Karpas-422 (cell line): ENCODE measurements at regions not wholly inside any gene's neighbourhood (a gene's known extent, or its start where the extent isn't known, plus 50 kb on each side); places are given as distances from the start of the nearest gene placed in this dataset.

Experiments used
- DNase-seq: peaks from one replicate; pipeline ENCODE4 v3.0.0-alpha.2; 2015
- H2AFZ ChIP-seq: fragments of 200-600 bp; sonication (generic); 2 replicates; pipeline ENCODE4 v1.6.1; 2014; ENCODE audit warnings: antibody characterized with exemption, low read length, mixed read lengths
- H3K27ac ChIP-seq: fragments of 200-600 bp; sonication (generic); 2 replicates; pipeline ENCODE4 v1.5.1; 2014; ENCODE audit warnings: mild to moderate bottlenecking, low read length, moderate library complexity
- H3K27me3 ChIP-seq: fragments of 200-600 bp; sonication (generic); 2 replicates; pipeline ENCODE4 v1.6.1; 2014; ENCODE audit warnings: low read length, mixed read lengths
- H3K36me3 ChIP-seq: fragments of 200-600 bp; sonication (generic); 2 replicates; pipeline ENCODE4 v1.6.1; 2014; ENCODE audit warnings: low read length, mixed read lengths; ENCODE audit not compliant: insufficient read depth
- H3K4me1 ChIP-seq: fragments of 200-600 bp; sonication (generic); 2 replicates; pipeline ENCODE4 v1.6.1; 2014; ENCODE audit warnings: mild to moderate bottlenecking, low read length, mixed read lengths
- H3K4me2 ChIP-seq: fragments of 200-600 bp; sonication (generic); 2 replicates; pipeline ENCODE4 v1.6.1; 2014; ENCODE audit warnings: low read length, low read depth, mild to moderate bottlenecking; ENCODE audit not compliant: poor library complexity, severe bottlenecking
- H3K4me3 ChIP-seq: fragments of 200-600 bp; sonication (generic); 2 replicates; pipeline ENCODE4 v1.5.1; 2014; ENCODE audit warnings: mild to moderate bottlenecking, antibody characterized with exemption, low read length, mixed read lengths
- H3K79me2 ChIP-seq: fragments of 200-600 bp; sonication (generic); 2 replicates; pipeline ENCODE4 v1.6.1; 2014; ENCODE audit warnings: mild to moderate bottlenecking, low read length, mixed read lengths
- H3K9ac ChIP-seq: fragments of 200-600 bp; sonication (generic); 2 replicates; pipeline ENCODE4 v1.6.0; 2014; ENCODE audit warnings: low read length
- H3K9me2 ChIP-seq: fragments of 200-600 bp; sonication (generic), shearing (Covaris generic); replicated peaks from 2 replicates; pipeline ENCODE4 v1.6.0; 2014; ENCODE audit warnings: mild to moderate bottlenecking, low read length, moderate library complexity; ENCODE audit not compliant: insufficient read depth
- H3K9me3 ChIP-seq: fragments of 300-700, 200-600 bp; sonication (generic); 2 replicates; pipeline ENCODE4 v1.6.1; 2014; ENCODE audit warnings: low read length, mixed read lengths
- H4K20me1 ChIP-seq: fragments of 200-600 bp; sonication (generic); 2 replicates; pipeline ENCODE4 v1.6.1; 2014; ENCODE audit warnings: mild to moderate bottlenecking, antibody characterized with exemption, low read length, low read depth; ENCODE audit not compliant: insufficient read depth

DNA sequence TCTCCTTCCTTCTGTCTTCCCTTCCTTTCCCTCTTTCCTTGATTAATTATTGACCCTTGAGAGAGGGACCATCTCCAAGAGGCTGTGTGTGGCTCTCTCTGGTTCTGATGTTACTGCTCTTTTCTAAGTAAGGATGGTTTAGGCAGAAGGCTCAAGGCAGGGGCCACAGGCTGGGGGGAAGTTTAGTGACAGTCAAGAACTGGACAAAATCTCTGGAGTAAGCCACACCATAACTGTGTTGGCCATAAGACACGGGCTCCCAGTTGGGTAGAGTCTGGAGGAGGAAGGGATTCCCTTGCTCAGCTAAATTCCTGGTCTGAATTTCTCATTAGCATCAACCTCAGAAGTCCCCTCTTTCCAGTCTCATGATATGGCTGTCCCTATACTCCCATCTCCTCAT is 74.7 kb downstream of the BUD13 start:
- H3K9me3 ChIP-seq, result no peaks in the 10 kb centered on the region
- no peaks in the 10 kb centered on the region for H3K27me3 ChIP-seq
- no peaks in the 10 kb centered on the region for H3K79me2 ChIP-seq
- no peak for DNase-seq
- H3K4me2 ChIP-seq, result no peak overlapping the region
- no peak overlapping the region for H3K9ac ChIP-seq
- H3K4me3 ChIP-seq, result no peak overlapping the region
- H2AFZ ChIP-seq, result no peak overlapping the region
- H3K27ac ChIP-seq, result no peak overlapping the region
- H3K4me1 ChIP-seq, result no peaks in the 10 kb centered on the region
- no peaks in the 10 kb centered on the region for H4K20me1 ChIP-seq
- no peaks in the 10 kb centered on the region for H3K36me3 ChIP-seq
- H3K9me2 ChIP-seq, result no peaks in the 10 kb centered on the region

DNA sequence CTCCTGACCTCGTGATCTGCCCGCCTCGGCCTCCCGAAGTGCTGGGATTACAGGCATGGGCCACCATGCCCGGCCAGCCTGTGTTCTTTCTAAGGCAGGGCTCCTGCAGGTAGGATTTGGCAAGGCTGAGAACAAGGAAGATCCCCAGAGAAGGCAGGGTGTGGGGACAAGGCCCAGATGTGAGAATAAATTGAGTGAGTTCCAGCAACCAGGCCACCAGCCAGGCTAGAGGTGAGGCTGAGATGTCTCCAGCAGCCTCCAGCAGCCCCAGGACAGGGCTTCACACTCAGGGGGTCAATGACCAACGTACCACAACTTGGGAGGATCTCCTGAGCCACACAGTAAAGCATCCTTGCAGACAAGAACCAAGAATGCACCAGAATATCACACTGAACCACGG is 75.1 kb downstream of the BUD13 start:
- Histone ChIP-seq H3K4me2 (no peak overlapping the region), H3K27me3 (no peaks in the 10 kb centered on the region), H3K9me3 (no peaks in the 10 kb centered on the region), H3K4me1 (no peaks in the 10 kb centered on the region), H3K4me3 (no peak overlapping the region), H3K79me2 (no peaks in the 10 kb centered on the region), H3K9me2 (no peaks in the 10 kb centered on the region), H3K27ac (no peak overlapping the region), H3K9ac (no peak overlapping the region), H2AFZ (no peak overlapping the region), H3K36me3 (no peaks in the 10 kb centered on the region), H4K20me1 (no peaks in the 10 kb centered on the region)
- DNase-seq, result no peak

DNA sequence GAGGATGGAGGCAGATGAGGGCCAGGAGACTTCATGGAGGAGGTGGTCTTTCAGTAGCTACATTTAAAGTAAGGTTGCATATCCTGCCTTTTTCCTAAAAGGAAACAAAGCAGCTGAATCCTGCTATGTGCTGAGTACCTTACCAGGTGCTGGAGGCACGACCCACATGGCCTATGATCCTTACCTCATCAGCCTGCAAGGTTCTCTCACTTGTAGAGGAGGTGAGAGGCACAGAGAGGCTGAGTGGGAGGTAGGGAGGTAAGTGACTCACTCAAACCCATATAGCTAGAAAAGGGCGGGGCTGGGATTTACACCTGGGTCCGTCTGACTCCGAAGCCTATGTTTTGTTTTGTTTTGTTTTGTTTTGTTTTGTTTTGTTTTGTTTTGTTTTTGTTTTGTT is 75.8 kb downstream of the BUD13 start:
- Histone ChIP-seq H3K79me2 (no peaks in the 10 kb centered on the region), H4K20me1 (no peaks in the 10 kb centered on the region)

DNA sequence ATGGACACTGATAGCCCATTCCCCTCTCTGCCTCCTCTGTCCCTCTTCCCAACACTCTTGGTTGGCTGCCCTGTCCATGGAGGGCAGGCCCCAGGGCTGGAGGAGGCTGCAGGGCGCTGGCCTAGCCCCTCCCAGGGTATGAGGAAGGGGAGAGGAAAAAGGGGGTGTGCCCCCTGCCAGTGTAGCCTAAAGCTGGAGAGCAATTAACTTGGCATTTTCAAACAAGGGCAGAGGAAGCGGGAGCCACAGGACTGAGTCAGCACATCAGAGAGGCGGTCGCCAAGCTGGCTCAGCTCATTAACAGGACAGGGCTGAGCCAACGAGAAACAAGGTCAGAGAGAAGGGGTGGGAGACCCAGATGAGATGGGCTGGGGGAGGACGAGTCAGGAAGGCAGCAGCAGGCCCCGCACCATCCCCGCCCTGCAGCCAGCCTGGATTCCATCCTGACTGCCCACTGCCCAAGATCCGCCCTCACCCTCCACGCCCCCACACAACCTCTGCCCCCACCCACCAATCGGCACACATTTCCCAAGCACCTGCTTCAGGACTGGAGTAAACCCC is 76.3 kb downstream of the BUD13 start:
- Histone ChIP-seq H3K9me2 (no peaks in the 10 kb centered on the region), H3K9me3 (no peaks in the 10 kb centered on the region), H3K36me3 (no peaks in the 10 kb centered on the region), H3K4me3 (no peak overlapping the region), H3K4me2 (no peak overlapping the region), H3K79me2 (no peaks in the 10 kb centered on the region), H2AFZ (no peak overlapping the region), H4K20me1 (no peaks in the 10 kb centered on the region), H3K4me1 (no peaks in the 10 kb centered on the region), H3K27ac (no peak overlapping the region), H3K9ac (no peak overlapping the region), H3K27me3 (no peaks in the 10 kb centered on the region)
- DNase-seq, result no peak

More for the DNA sequence above, 75.8 kb downstream of the BUD13 start:
- Histone ChIP-seq H3K4me1 (no peaks in the 10 kb centered on the region), H2AFZ (no peak overlapping the region), H3K9me3 (no peaks in the 10 kb centered on the region), H3K36me3 (no peaks in the 10 kb centered on the region), H3K4me2 (no peak overlapping the region), H3K4me3 (no peak overlapping the region), H3K27ac (no peak overlapping the region), H3K9ac (no peak overlapping the region), H3K9me2 (no peaks in the 10 kb centered on the region), H3K27me3 (no peaks in the 10 kb centered on the region)
- DNase-seq, result no peak

DNA sequence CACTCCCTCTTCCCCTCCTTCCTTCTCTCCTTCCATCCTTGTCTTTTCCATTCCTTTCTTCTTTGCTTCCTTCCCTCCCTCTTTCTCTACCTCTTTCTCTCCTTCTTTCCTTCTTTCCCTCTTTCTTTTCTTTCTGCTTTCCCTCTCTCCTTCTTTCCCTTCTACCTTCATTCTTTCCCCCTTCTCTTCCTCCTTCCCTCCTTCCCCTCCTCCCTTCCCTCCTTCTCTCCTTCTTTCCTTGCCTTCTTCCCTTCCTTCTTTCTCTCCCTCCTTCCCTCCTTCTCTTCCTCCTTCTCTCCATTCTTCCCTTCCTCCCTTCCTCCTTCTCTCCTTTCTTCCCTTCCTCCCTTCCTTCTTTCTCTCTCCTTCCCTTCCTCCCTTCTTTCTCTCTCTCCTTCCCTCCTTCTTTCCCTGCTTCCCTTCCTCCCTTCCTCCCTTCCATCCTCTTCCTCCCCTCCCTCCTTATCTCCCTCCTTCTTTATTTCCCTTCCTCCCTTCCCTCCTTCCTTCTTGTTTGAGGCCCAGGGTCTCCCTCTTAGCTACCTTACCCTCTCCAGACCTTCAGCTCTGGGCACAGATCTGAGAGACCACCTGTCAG is 77.0 kb downstream of the BUD13 start:
- H4K20me1 ChIP-seq, result no peaks in the 10 kb centered on the region
- no peaks in the 10 kb centered on the region for H3K79me2 ChIP-seq

DNA sequence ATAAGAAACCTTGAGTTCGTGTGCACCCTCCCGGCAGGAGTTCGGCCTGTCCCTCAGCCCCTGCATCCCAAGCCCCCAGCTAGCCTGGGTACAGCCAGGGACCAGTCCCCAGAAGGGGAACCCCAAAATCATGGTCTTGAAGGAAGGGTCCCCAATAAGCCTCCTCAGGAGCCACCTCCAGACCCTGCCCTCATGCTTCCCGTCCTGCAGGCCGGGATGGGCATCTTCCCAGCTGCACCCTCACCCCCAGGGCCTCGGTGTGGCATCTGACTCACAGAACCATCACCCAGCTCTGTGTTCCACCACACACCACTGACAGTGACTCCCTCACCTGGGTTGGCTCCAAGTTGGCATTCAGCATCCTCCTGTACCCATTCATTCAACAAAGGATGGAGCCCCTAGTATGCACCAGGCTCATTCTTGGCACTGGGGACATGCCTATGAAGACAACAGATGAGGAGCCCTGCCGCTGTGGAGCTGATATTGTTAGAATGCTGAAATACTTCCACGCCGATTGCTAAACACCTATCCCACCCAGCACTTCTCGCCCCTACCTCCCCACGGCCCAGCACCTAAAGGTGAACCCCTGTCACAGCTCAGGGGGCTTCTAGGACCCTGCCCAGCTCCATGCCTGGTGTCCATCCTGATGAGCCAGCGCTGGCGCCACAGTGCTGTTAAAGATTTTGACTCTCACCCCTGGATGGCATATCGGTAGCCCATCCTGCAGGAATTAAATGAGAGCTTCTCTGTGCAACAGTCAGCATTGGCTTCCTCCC is 77.8 kb downstream of the BUD13 start:
- Histone ChIP-seq H3K9ac (no peak overlapping the region), H3K27ac (no peak overlapping the region), H3K9me3 (no peaks in the 10 kb centered on the region), H4K20me1 (no peaks in the 10 kb centered on the region), H3K9me2 (no peaks in the 10 kb centered on the region), H3K4me2 (no peak overlapping the region), H3K4me3 (no peak overlapping the region), H3K27me3 (no peaks in the 10 kb centered on the region), H2AFZ (no peak overlapping the region), H3K79me2 (no peaks in the 10 kb centered on the region), H3K36me3 (no peaks in the 10 kb centered on the region), H3K4me1 (no peaks in the 10 kb centered on the region)
- DNase-seq, result no peak

More for the DNA sequence above, 77.0 kb downstream of the BUD13 start:
- H3K4me1 ChIP-seq, result no peaks in the 10 kb centered on the region
- H3K36me3 ChIP-seq, result no peaks in the 10 kb centered on the region
- no peak overlapping the region for H2AFZ ChIP-seq
- H3K9me2 ChIP-seq, result no peaks in the 10 kb centered on the region
- no peak overlapping the region for H3K4me3 ChIP-seq
- no peak overlapping the region for H3K27ac ChIP-seq
- no peaks in the 10 kb centered on the region for H3K9me3 ChIP-seq
- no peak overlapping the region for H3K4me2 ChIP-seq
- H3K27me3 ChIP-seq, result no peaks in the 10 kb centered on the region
- DNase-seq, result no peak
- no peak overlapping the region for H3K9ac ChIP-seq

DNA sequence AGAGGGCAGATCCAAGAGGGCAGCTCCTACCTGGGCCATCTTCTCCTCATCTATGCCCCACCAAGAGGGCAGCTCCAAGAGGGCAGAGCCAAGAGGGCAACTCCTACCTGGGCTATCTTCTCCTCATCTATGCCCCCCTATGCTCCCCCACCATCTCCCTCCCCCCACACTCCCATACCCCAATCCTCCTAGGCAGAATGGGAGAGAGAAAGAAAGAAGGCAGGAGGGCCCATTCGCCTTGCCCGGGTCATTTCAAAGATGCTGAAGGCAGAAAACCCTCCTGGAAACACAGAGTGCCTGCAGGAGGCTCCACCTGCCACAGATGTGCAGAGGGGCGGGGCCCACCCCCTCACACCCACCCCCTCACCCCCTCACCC is 78.5 kb downstream of the BUD13 start:
- no peak overlapping the region for H3K9ac ChIP-seq
- no peaks in the 10 kb centered on the region for H3K4me1 ChIP-seq
- no peak overlapping the region for H3K4me2 ChIP-seq
- H3K27ac ChIP-seq, result no peak overlapping the region
- H2AFZ ChIP-seq, result no peak overlapping the region
- H3K9me3 ChIP-seq, result no peaks in the 10 kb centered on the region
- no peak overlapping the region for H3K4me3 ChIP-seq
- no peaks in the 10 kb centered on the region for H3K79me2 ChIP-seq
- no peaks in the 10 kb centered on the region for H4K20me1 ChIP-seq
- no peaks in the 10 kb centered on the region for H3K27me3 ChIP-seq
- DNase-seq, result no peak
- H3K36me3 ChIP-seq, result no peaks in the 10 kb centered on the region
- no peaks in the 10 kb centered on the region for H3K9me2 ChIP-seq

DNA sequence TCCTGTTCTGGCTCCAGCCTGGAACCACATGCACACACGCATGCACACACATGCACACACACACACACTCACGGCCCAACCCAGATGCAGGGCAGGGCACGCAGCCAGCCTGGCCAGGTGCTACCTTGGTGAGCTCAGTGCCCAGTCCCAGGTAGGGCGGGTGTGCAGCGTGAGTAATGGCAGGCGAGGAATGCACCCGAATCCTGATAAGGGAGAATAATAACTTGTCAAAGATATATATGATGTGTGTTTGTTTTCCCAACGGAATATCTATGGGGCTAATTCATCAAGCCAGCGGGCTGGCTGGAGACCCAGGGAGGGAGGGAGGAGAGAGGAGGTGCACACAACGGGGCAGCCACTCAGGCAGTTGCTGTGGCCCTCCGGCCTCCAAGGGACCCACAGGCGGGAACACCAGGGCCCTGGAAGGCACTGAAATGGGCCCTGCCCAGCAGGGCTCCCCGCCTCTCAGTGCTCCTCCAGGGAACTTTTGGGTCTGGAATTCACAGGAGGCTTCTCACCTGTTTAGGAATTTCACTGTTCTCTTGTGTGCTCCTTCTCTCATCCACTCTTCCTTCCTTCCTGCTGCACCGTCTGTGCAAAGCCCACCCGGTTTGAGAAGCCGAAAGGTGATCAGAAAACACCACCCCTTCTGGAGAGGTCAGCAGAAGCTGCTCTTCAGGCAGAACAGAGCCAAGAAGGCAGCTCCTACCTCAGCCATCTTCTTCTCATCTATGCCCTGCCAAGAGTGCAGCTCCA is 79.0 kb downstream of the BUD13 start:
- Histone ChIP-seq H3K79me2 (no peaks in the 10 kb centered on the region), H3K9me3 (no peaks in the 10 kb centered on the region), H3K4me2 (no peak overlapping the region), H2AFZ (no peak overlapping the region), H3K27ac (no peak overlapping the region), H3K27me3 (no peaks in the 10 kb centered on the region), H4K20me1 (no peaks in the 10 kb centered on the region), H3K4me1 (no peaks in the 10 kb centered on the region), H3K9ac (no peak overlapping the region), H3K4me3 (no peak overlapping the region), H3K9me2 (no peaks in the 10 kb centered on the region), H3K36me3 (no peaks in the 10 kb centered on the region)
- DNase-seq, result no peak
